Bronchial epithelial cell (primary cell): ENCODE measurements at regions not wholly inside any gene's neighbourhood (a gene's known extent, or its start where the extent isn't known, plus 50 kb on each side); places are given as distances from the start of the nearest gene placed in this dataset.

Experiments
- DNase-seq: peaks from one replicate; pipeline ENCODE4 v3.0.0-alpha.2; 2010; ENCODE audit warnings: low read depth
- FAIRE-seq: peaks from 2 replicates; lab custom pipeline; 2011; peaks lifted over from hg19 to GRCh38; lab: Jason Lieb, UNC
- H3K27me3 ChIP-seq: 2 replicates; pipeline ENCODE4 v1.5.1; 2011; ENCODE audit warnings: low read length; ENCODE audit not compliant: control insufficient read depth, insufficient read depth
- H3K36me3 ChIP-seq: 2 replicates; pipeline ENCODE4 v1.5.1; 2011; ENCODE audit warnings: low read length; ENCODE audit not compliant: control insufficient read depth, insufficient read depth
- H3K4me3 ChIP-seq: 2 replicates; pipeline ENCODE4 v1.5.1; 2011; ENCODE audit warnings: mild to moderate bottlenecking, low read depth, low read length, control low read depth
- TF ChIP-seq, protein P1 (sequence below): IDR thresholded peaks from 2 replicates; pipeline ENCODE4 v1.5.1; 2011; ENCODE audit warnings: mild to moderate bottlenecking, moderate library complexity, low read length, control low read depth, inconsistent platforms; ENCODE audit not compliant: insufficient read depth, severe bottlenecking

DNA sequence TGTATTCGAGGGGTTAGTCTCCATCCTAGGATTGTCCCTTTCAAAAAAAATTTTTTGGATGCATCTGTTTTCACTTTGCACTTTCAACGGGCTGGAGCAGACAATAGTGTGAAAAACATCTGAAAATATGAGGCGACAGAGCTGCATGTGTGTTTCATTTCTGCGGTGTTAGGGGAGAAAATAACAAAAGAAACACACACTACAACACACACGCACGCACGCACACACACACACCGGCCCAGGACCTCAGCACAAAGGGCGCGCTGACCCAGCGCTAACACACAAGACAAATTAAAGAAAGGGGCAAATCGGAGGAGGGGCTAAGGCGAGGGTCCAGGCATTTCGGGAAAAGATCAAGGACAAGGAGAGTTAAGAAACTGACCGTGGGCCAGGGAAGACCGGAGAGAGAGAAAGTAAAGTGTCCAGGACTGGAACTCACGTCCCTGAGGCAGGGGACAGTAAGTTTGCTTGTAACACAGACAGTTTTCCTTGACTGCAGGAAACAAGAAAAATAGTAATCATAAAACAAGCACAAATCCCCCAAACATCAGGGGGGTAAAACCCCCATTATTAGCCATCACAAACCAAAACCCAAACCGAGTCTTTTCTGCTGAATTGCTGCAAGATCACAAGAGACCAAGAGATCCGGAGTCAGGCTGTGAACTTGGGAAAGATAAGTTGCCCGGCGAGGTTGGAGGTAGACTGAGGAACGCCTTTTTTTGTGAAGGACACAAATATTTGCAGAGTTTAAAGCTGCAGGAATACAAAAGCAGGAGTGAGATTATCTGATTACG lies 302.1 kb downstream of the PARP8 start:
- peaks cover 32% of the 10 kb centered on the region for H3K27me3 ChIP-seq

DNA sequence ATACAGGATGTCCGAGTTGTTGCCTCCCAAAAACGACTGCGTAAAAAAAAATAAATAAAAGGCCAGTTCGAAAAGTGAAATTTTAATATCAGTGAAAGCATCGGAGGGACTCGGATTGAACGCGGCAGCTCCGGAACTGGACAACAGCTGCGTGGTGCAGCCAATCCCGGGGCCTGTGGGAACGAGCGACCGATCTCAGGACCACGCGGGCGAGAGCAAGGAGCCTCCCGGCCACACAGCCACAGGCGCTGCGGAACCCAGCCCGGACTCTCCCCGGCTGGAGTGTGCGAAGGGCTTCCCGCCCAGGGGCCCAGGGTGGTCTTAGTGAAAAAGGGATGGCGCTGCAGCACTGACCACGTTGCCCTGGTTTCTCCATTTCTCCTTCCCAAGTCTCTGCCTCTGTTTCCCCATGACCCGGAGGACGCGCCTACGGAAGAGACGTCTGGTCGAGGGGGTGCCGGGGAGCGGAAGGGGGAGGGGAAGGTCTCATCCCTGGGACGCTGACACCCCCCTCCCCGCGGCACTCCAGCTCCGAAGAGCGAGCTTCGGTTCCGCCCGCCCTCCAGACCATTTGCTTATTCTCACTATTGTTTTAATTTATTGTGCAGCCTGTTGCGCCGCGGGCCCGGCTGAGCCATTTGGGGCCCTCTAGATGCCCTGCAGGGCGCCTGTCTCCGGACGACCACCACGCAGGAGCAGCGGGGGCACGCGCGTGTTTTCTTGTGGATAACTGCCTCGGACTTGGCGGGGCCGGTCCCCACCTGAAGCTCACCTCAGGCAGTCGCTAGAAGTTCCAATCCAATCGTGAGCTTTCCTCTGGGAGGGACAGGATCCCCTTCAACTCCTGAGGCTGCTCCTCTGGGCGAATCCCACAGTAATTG lies 303.0 kb downstream of the PARP8 start:
- TF ChIP-seq, protein P1, sequence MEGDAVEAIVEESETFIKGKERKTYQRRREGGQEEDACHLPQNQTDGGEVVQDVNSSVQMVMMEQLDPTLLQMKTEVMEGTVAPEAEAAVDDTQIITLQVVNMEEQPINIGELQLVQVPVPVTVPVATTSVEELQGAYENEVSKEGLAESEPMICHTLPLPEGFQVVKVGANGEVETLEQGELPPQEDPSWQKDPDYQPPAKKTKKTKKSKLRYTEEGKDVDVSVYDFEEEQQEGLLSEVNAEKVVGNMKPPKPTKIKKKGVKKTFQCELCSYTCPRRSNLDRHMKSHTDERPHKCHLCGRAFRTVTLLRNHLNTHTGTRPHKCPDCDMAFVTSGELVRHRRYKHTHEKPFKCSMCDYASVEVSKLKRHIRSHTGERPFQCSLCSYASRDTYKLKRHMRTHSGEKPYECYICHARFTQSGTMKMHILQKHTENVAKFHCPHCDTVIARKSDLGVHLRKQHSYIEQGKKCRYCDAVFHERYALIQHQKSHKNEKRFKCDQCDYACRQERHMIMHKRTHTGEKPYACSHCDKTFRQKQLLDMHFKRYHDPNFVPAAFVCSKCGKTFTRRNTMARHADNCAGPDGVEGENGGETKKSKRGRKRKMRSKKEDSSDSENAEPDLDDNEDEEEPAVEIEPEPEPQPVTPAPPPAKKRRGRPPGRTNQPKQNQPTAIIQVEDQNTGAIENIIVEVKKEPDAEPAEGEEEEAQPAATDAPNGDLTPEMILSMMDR: no peak
- H3K4me3 ChIP-seq: no peak overlapping the region
- H3K27me3 ChIP-seq: peaks cover 27% of the 10 kb centered on the region
- no peaks in the 10 kb centered on the region for H3K36me3 ChIP-seq
- no peak for FAIRE-seq
- no peak for DNase-seq

More for the DNA sequence above, 302.1 kb downstream of the PARP8 start:
- TF ChIP-seq, protein P1: no peak
- Histone ChIP-seq H3K36me3 (no peaks in the 10 kb centered on the region), H3K4me3 (no peak overlapping the region)
- DNase-seq (no peak), FAIRE-seq (no peak)

DNA sequence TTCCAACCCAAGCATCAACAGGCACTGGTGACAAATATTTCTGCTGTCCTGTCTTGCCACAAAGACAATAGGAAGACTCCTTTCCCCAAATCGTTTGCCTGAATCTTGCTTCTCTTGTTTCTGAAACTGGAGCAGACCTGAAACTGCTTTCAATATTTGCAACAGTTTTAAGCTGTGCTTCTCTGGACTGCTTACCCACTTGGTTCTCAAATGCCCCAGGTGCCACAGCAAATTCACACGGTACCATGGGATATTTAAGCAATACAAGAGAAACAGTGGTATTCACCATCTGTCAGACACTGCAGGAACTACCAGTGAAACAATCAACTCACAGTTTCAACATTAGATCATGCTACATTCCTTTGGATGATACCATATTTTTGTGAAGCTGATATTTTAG lies 309.4 kb downstream of the PARP8 start:
- DNase-seq (no peak), FAIRE-seq (no peak)
- Histone ChIP-seq H3K27me3 (peaks cover 2% of the 10 kb centered on the region), H3K4me3 (no peak overlapping the region), H3K36me3 (no peaks in the 10 kb centered on the region)
- TF ChIP-seq, protein P1: no peak

DNA sequence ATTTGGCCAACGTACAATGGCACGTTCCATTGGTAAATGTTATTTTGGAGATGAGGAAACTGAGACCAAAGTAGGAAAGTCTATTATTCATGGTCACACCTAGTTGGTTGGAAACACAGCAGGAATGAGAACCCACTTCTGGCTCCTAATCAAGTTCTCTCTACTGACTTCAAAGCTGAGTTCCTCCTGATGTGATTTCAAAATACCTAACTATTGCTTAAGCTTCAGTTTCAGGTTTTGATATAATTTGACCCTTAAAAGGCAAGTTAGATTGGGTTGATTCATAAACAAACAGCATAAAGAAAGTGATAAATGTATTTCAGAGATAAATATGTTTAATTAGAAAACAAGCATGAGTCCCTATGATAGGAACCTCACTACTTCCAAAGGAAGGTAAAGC lies 312.5 kb downstream of the PARP8 start:
- no peak for DNase-seq

DNA sequence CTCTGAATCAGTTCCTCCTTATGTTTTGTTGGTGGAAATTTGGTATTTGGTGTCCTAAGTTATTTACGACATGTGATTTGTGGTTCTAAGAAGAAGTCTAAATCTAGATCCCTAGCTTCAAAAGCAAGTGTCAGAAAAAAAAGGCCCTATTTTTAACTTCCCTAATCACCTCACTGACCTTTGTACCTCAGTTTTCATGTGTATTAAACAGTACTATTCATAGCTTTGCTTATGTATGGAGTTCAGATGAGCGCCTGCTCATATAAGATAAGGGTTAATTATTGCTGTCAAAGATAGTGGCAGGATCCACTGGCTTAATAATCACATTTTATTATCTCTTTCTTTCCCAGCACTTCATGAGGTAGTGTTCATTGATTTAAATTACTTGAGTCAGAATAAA lies 318.2 kb downstream of the PARP8 start:
- no peak for FAIRE-seq

More for the DNA sequence above, 312.5 kb downstream of the PARP8 start:
- H3K36me3 ChIP-seq: no peaks in the 10 kb centered on the region
- H3K27me3 ChIP-seq: peaks cover 2% of the 10 kb centered on the region
- FAIRE-seq: no peak
- H3K4me3 ChIP-seq: no peak overlapping the region
- TF ChIP-seq, protein P1: no peak

More for the DNA sequence above, 318.2 kb downstream of the PARP8 start:
- H3K36me3 ChIP-seq: no peaks in the 10 kb centered on the region
- H3K4me3 ChIP-seq: no peak overlapping the region
- no peaks in the 10 kb centered on the region for H3K27me3 ChIP-seq
- TF ChIP-seq, protein P1: no peak
- no peak for DNase-seq
